ENCODE measurements at regions not wholly inside any gene's neighbourhood (a gene's known extent, or its start where the extent isn't known, plus 50 kb on each side); places are given as distances from the start of the nearest gene placed in this dataset.
"Not testable (repeated sequence)": the region's sequence is repeated elsewhere in the genome, so short reads cannot be mapped to it uniquely, and the experiment has no call there.

DNA sequence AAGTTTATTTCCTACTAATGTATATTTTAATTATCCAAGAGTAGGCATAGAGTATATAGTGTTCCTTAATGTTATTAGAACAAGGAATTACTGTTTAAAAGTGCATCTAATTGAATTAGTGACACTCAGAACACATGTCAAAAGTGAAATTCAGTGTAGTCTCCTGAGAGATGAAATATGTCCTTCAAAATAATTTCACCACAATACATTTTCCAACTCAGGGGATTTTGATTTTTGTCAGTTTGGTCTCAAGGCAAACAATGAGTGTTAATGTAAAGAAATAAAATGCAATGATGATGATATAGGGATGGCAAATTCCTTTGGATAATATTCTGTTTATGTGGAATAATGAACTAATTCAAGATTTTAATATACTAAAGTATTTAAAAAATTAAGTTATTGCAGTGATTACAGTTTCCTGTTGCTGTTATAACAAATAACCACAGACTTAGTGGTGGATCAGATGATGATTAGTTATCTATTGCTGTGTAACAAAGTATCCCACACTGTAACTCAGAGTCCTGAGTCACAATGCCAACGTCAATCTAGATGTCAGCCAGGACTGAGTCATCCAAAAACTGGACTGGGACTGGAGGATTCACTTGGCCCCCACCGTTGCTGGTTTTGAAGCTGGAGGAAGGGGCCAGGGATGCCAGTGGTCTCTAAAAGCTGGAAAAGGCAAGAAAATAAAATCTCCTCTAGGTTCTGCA lies 148.0 kb upstream of the SLC7A11 start:
- H3K4me3 ChIP-seq = no peak overlapping the region
- H3K4me2 ChIP-seq = no peak overlapping the region; a peak in 1 of 22 replicates
- no peak overlapping the region for H3K9ac ChIP-seq
- H3K4me1 ChIP-seq = peaks cover 0 to 25% (median 2%) of the 10 kb centered on the region in 10 experiments; a peak in 10 of 20 replicates
- no peaks in the 10 kb centered on the region for H3K27me3 ChIP-seq
- H3K36me3 ChIP-seq = no peaks in the 10 kb centered on the region
- H4K20me1 ChIP-seq = no peaks in the 10 kb centered on the region
- peaks cover 0 to 7% (median 0%) of the 10 kb centered on the region in 11 experiments; a peak in 2 of 22 replicates for H3K9me3 ChIP-seq (replicated peaks in 1 of 11)
- TF ChIP-seq Cebpa-rat (IDR thresholded peaks at IDR 0.05) = 0 out of 22 replicates have a peak, but pooled peaks of 1 of the 11 experiments have one; percentile 9
- H3K27ac ChIP-seq = no peak overlapping the region

DNA sequence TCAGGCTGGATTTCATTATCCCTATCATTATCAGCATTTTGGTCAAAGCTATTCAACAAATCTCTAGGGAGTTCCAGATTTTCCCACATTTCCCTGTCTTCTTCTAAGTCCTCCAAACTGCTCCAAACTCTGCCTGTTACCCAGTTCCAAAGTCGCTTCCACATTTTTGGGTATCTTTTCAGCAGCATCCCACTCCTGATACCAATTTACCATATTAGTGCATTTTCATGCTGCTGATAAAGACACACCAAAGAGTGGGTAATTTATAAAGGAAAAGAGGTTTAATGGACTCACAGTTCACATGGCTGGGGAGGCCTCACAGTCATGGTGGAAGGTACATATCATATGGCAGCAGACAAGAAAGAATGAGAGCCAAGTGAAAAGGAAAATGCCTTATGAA lies 132.8 kb upstream of the SLC7A11 start:
- no peak overlapping the region for H3K4me2 ChIP-seq
- no peak overlapping the region for H3K27ac ChIP-seq
- no peaks in the 10 kb centered on the region for H3K36me3 ChIP-seq
- no peaks in the 10 kb centered on the region for H3K27me3 ChIP-seq
- H3K4me3 ChIP-seq = no peak overlapping the region; a peak in 1 of 20 replicates
- H4K20me1 ChIP-seq = no peaks in the 10 kb centered on the region
- no peaks in the 10 kb centered on the region for H3K4me1 ChIP-seq
- no peak overlapping the region for H3K9ac ChIP-seq
- no peak for TF ChIP-seq Cebpa-rat (IDR thresholded peaks at IDR 0.05)
- H3K9me3 ChIP-seq (replicated peaks in 1 of 11) = peaks cover 19 to 41% (median 25%) of the 10 kb centered on the region in 11 experiments

DNA sequence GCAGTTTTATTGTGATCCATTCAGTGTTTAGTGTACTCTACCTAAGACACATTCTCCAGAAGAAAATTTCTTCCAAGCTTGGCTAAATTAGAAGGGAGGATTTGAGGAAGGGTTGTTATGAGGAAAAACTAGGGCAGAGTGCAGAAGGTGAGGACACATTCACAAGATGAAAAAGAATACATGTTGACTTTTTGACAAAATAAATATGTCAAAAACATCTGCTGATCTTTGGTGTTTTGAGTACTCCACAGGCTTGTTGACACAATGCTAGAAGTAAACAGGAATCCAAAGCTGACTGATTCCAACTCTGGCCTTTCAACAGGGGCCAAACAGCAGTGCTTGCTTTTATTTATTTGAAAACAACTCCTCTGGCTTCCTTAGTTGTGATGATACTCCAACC lies 125.8 kb upstream of the SLC7A11 start:
- Histone ChIP-seq H3K4me1 (no peaks in the 10 kb centered on the region), H3K36me3 (no peaks in the 10 kb centered on the region), H3K27me3 (no peaks in the 10 kb centered on the region), H3K4me2 (no peak overlapping the region), H3K9ac (no peak overlapping the region), H3K27ac (no peak overlapping the region), H3K4me3 (no peak overlapping the region), H3K9me3 (replicated peaks in 1 of 11) (no peaks in the 10 kb centered on the region), H4K20me1 (no peaks in the 10 kb centered on the region)
- no peak for TF ChIP-seq Cebpa-rat (IDR thresholded peaks at IDR 0.05)

DNA sequence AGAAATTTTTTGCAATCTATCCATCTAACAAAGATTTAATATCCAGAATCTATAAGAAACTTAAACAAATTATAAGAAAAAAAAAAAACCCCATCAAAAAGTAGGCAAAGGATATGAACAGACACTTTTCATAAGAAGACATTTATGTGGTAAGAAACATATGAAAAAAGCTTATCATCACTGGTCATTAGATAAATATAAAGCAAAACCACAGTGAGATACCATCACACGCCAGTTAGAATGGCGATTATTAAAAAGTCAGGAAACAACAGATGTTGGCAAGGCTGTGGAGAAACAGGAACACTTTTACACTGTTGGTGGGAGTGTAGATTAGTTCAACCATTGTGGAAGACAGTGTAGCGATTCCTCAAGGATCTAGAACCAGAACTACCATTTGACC lies 110.3 kb upstream of the SLC7A11 start:
- H3K36me3 ChIP-seq, H3K4me2 ChIP-seq, H3K9ac ChIP-seq, H4K20me1 ChIP-seq, H3K27ac ChIP-seq, H3K4me3 ChIP-seq, H3K27me3 ChIP-seq: not testable (repeated sequence)
- peaks cover 0 to 26% (median 14%) of the 10 kb centered on the region in 11 experiments; a peak in 15 of 22 replicates for H3K9me3 ChIP-seq (replicated peaks in 1 of 11)
- H3K4me1 ChIP-seq = peaks cover 0 to 13% (median 4%) of the 10 kb centered on the region in 10 experiments; a peak in 11 of 20 replicates

DNA sequence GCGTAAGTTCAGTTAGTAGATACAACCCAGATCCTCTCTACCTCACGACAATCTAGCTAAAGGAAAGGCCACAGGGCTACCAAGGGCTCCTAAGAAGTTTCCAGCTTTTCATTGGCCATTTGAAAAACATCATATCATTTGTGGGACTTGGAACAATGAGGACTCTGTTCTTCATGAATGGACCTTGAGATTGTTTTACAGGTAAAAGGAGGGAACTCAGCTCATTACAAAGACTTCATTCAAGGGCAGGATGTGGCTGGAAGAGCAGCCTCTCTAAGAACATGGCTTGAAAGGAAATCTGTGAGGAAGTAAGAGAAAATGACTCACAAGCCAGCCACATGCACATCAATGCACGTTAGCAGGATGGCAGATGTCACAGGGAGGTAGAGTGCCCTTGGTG lies 105.9 kb upstream of the SLC7A11 start:
- Histone ChIP-seq H3K4me2 (peak overlapping the region in 5 of 11 experiments; percentile 36 to 52 (median 41); a peak in 10 of 22 replicates), H3K36me3 (no peaks in the 10 kb centered on the region), H4K20me1 (no peaks in the 10 kb centered on the region), H3K27ac (peak overlapping the region in 1 of 11 experiments; percentile 0; a peak in 1 of 22 replicates), H3K4me3 (no peak overlapping the region), H3K9ac (no peak overlapping the region), H3K9me3 (replicated peaks in 1 of 11) (peaks cover 0 to 11% (median 0%) of the 10 kb centered on the region in 11 experiments; a peak in 5 of 22 replicates), H3K27me3 (peaks cover 0 to 8% (median 0%) of the 10 kb centered on the region in 11 experiments; a peak in 1 of 22 replicates), H3K4me1 (peaks cover 8 to 29% (median 14%) of the 10 kb centered on the region in 10 experiments; a peak in 19 of 20 replicates)
- no peak for TF ChIP-seq Cebpa-rat (IDR thresholded peaks at IDR 0.05)

DNA sequence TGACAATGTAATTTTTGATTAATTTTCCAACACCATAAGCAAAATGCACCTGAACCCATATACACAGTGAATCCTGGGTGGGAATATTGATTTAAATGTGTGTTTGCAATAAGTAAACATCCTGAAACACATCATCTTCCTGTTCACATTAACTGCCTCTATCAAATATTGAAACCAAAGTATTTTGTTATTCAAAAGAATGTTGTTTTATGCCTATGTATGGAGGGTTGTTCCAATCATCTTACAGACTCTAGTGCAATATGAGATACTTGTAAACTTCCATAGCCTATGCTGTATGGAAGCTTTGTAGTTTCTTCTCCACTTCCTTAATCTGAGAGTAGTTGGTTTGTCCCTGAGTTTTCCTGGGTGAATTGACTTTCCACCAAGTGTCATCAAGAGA lies 105.4 kb upstream of the SLC7A11 start:
- Histone ChIP-seq H4K20me1 (no peaks in the 10 kb centered on the region), H3K27me3 (peaks cover 0 to 8% (median 0%) of the 10 kb centered on the region in 11 experiments; a peak in 1 of 22 replicates), H3K9me3 (replicated peaks in 1 of 11) (peaks cover 0 to 10% (median 0%) of the 10 kb centered on the region in 11 experiments; a peak in 5 of 22 replicates), H3K4me3 (no peak overlapping the region), H3K9ac (no peak overlapping the region), H3K4me1 (peaks cover 8 to 32% (median 14%) of the 10 kb centered on the region in 10 experiments; a peak in 19 of 20 replicates), H3K4me2 (peak overlapping the region in 5 of 11 experiments; percentile 36 to 52 (median 41); a peak in 9 of 22 replicates), H3K36me3 (no peaks in the 10 kb centered on the region), H3K27ac (peak overlapping the region in 1 of 11 experiments; percentile 0; a peak in 1 of 22 replicates)
- TF ChIP-seq Cebpa-rat (IDR thresholded peaks at IDR 0.05) = no peak

DNA sequence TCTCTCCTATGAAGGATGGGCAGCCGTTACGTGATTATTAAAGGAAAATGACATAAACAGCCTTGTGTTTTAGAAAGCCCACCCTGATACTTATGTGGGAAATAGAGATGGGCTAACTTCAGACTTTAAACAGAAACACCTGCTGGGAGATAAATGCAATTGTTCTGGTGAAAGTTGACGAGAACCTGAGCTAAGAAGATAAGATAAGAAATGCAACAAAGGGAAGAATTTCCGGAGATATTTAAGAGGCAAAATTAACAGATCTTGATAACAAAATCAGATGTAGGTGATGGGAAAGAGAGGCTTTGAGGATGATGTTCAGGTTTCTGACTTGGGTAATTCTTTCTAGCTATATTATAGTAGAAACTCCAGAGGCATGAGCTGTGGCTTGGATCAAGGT lies 102.7 kb upstream of the SLC7A11 start:
- no peak overlapping the region for H3K27ac ChIP-seq
- H3K4me2 ChIP-seq = no peak overlapping the region
- peaks cover 0 to 8% (median 0%) of the 10 kb centered on the region in 11 experiments; a peak in 1 of 22 replicates for H3K27me3 ChIP-seq
- no peaks in the 10 kb centered on the region for H4K20me1 ChIP-seq
- H3K4me3 ChIP-seq = no peak overlapping the region
- no peaks in the 10 kb centered on the region; a peak in 1 of 22 replicates for H3K9me3 ChIP-seq (replicated peaks in 1 of 11)
- H3K9ac ChIP-seq = no peak overlapping the region
- no peaks in the 10 kb centered on the region for H3K36me3 ChIP-seq
- H3K4me1 ChIP-seq = peaks cover 8 to 41% (median 17%) of the 10 kb centered on the region in 10 experiments; a peak in 19 of 20 replicates
- no peak for TF ChIP-seq Cebpa-rat (IDR thresholded peaks at IDR 0.05)

DNA sequence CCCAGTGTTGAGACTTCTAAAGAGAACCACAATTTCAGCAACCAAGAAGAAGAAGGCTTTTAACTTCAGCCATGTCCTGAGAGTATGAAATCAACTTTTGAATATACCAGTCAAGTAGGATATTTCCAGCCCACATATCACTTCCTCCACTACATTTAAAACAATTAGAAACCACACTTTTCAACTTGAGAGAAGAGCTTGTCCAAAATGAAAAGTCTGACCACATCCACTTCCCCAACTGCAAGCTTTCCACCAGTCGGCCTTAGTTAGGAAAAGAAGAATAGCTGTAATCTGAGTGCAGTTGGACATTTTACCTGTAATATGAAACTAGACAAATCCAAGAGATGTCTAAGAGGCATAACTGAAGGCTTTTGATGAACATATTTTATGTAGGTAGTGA lies 101.9 kb upstream of the SLC7A11 start:
- Histone ChIP-seq H3K9me3 (replicated peaks in 1 of 11) (no peaks in the 10 kb centered on the region; a peak in 1 of 22 replicates), H3K27ac (no peak overlapping the region), H3K4me3 (no peak overlapping the region), H3K9ac (no peak overlapping the region), H4K20me1 (no peaks in the 10 kb centered on the region), H3K36me3 (no peaks in the 10 kb centered on the region), H3K4me2 (peak overlapping the region; percentile 6 to 82 (median 49); a peak in 21 of 22 replicates), H3K4me1 (peaks cover 8 to 41% (median 17%) of the 10 kb centered on the region in 10 experiments; a peak in 19 of 20 replicates), H3K27me3 (peaks cover 0 to 8% (median 0%) of the 10 kb centered on the region in 11 experiments; a peak in 1 of 22 replicates)
- TF ChIP-seq Cebpa-rat (IDR thresholded peaks at IDR 0.05) = no peak

DNA sequence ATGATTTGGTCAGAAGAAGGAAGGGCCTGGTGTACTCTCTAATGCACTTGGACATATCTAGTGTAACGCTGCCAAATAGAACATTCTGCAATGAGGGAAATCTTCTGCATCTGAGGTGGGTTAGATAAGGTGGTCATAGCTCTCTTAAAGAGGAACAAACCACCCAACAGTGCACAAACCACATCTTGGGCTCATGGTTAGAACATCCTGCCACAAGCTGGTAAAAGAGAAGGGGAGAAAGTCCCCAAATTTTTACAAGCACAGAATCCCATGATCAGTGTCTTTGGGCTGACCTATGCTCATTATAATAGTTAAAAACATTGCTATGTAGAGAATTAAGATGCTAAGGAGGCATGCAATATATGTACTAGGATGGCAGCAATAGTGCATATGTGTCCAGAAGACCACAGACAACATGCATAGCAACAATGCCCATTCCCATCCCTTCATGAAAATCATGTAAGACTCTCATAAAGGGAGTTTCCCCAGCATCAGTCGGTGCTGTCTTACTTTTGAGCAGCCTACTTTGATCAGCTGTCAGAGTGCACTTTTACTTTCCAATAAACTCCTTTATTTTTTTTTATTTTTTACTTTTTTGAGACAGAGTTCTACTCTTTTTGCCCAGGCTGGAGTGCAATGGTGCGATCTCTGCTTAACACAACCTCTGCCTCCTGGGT lies 99.7 kb upstream of the SLC7A11 start:
- H3K9me3 ChIP-seq (replicated peaks in 1 of 11) = no peaks in the 10 kb centered on the region; a peak in 1 of 22 replicates
- H4K20me1 ChIP-seq = no peaks in the 10 kb centered on the region

More for the DNA sequence above, 99.7 kb upstream of the SLC7A11 start:
- no peaks in the 10 kb centered on the region for H3K36me3 ChIP-seq
- peak overlapping the region in 4 of 11 experiments; percentile 2 to 57 (median 24); a peak in 6 of 22 replicates for H3K4me2 ChIP-seq
- peaks cover 8 to 27% (median 13%) of the 10 kb centered on the region in 10 experiments; a peak in 19 of 20 replicates for H3K4me1 ChIP-seq
- H3K27ac ChIP-seq = no peak overlapping the region
- TF ChIP-seq Cebpa-rat (IDR thresholded peaks at IDR 0.05) = no peak
- no peak overlapping the region for H3K9ac ChIP-seq
- H3K4me3 ChIP-seq = no peak overlapping the region
- peaks cover 0 to 8% (median 0%) of the 10 kb centered on the region in 11 experiments; a peak in 1 of 22 replicates for H3K27me3 ChIP-seq
